ENCODE measurements at regions not wholly inside any gene's neighbourhood (a gene's known extent, or its start where the extent isn't known, plus 50 kb on each side); places are given as distances from the start of the nearest gene placed in this dataset.
"Not testable (repeated sequence)": the region's sequence is repeated elsewhere in the genome, so short reads cannot be mapped to it uniquely, and the experiment has no call there.

GRCh38 chr17:70989280-70989679 is 819.9 kb downstream of the KCNJ2 start:
- no peak for DNase-seq (ENCODE audit: low spot score)

GRCh38 chr17:70994194-70994593 is 824.9 kb downstream of the KCNJ2 start:
- no peak for DNase-seq (ENCODE audit: low spot score)

DNA sequence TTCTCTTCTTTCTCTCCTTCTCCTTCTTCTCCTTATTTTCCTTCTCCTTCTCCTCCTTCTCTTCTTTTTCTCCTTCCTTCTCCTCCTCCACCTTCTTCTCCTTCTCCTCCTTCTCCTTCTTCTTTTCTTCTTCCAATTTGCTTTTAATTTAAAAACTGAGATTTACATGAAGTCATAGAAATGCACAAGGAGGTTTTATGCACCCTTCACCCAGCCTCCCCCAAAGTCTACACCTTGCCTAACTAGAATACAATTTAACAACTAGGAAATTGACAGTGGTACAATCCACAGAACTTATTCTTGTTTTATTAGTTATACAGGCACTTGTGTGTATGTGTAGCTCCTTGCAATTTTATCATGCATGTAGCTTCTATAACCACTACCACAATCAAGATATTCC is 826.7 kb downstream of the KCNJ2 start:
- DNase-seq (ENCODE audit: low spot score), result no peak

GRCh38 chr17:71003736-71004135 is 834.4 kb downstream of the KCNJ2 start:
- DNase-seq (ENCODE audit: low spot score), result no peak

- DNase-seq (ENCODE audit: low spot score), result no peak
Observed at GRCh38 chr17:71004413-71004812, 835.1 kb downstream of the KCNJ2 start.

- no peak for DNase-seq (ENCODE audit: low spot score)
Observed at GRCh38 chr17:71011391-71011790, 842.1 kb downstream of the KCNJ2 start.

DNA sequence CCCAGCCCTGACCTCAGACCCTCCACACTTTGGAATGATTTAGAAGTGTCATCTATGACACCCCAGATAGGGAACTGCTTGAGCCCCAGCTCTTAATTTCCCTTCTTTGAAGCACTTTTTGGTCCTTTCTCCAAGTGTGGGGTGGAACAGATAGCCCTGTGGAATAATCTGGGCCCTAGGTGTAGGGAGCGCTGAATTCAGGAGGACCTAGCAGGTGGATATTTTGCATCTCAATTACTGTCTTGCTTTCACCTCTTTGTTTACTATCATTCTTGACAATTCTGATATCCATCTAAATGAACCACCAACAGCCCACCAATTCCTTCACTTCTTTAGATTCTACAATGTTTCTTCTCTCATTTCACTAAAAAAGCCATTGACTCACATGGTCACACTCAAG is 850.4 kb downstream of the KCNJ2 start:
- DNase-seq (ENCODE audit: low spot score), result no peak

GRCh38 chr17:71022758-71023157 is 853.4 kb downstream of the KCNJ2 start:
- DNase-seq (ENCODE audit: low spot score), result no peak

- no peak for DNase-seq (ENCODE audit: low spot score)
Observed at GRCh38 chr17:71023249-71024030, 854.1 kb downstream of the KCNJ2 start.

GRCh38 chr17:71024172-71024571 is 854.8 kb downstream of the KCNJ2 start:
- DNase-seq (ENCODE audit: low spot score), result no peak

DNA sequence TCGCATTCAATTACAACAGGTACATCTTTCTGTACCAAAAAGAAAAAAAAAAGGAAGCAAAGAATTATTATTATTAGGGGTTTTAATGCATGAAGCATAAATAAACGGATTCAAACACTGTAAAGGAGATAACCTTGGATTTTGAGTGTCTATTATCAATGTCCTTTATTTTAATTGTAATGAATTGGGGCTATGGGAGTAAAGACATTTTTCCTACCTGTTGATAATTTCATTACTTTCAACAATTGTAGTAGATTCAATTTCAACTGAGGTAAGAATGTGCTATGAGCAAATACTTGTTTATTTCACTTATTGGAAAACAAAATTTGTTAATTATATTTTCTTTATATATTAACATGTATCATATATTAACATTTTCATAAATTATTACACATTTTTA is 855.6 kb downstream of the KCNJ2 start:
- no peak for DNase-seq (ENCODE audit: low spot score)

- DNase-seq (ENCODE audit: low spot score), result no peak
Observed at GRCh38 chr17:71029246-71029645, 859.9 kb downstream of the KCNJ2 start.

DNA sequence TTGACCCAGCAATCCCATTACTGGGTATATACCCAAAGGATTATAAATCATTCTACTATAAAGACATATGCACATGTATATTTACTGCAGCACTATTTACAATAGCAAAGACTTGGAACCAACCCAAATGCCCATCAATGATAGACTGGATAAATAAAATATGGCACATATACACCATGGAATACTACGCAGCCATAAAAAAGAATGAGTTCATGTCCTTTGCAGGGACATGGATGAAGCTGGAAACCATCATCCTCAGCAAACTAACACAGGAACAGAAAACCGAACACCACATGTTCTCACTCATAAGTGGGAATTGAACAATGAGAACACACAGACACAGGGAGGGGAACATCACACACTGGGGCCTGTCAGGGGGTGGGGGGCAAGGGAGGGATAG is 862.0 kb downstream of the KCNJ2 start:
- DNase-seq (ENCODE audit: low spot score), result not testable (repeated sequence)

- no peak for DNase-seq (ENCODE audit: low spot score)
Observed at GRCh38 chr17:71032746-71033273, 863.5 kb downstream of the KCNJ2 start.

DNA sequence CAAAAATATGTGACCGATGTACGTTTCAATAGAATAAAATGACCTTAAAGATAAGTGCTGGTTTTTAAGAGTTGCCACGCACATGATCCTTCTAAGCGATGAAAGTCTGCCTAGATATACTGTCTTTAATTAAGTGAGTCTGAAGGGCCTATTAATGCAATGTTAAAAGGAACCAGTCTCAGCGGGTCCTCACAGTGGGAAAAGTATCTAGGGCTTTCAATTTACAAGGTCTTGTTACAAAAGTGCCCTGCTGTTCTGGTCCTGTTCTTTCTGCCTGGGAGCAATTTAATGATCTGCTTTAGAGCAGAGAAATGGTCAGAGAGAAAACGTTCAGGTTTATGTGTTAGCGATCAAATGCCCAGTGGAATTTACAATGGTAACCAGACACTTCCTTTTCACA is 864.0 kb downstream of the KCNJ2 start:
- DNase-seq (ENCODE audit: low spot score), result no peak

DNA sequence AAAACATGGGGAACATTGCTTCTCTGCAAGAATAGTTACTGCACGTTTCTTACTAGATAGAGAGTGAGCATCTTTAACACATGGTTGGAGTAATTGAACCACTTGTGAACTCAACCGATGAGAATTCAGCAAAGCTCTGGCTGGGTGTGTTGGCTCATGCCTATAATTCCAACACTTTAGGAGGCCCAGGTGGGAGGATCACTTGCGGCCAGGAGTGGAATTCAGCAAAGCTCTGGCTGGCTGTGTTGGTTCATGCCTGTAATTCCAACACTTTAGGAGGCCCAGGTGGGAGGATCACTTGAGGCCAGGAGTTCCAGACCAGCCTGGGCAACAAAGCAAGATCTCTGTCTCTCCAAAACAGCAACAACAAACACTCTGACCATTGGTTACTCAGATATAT is 865.9 kb downstream of the KCNJ2 start:
- DNase-seq (ENCODE audit: low spot score), result no peak

DNA sequence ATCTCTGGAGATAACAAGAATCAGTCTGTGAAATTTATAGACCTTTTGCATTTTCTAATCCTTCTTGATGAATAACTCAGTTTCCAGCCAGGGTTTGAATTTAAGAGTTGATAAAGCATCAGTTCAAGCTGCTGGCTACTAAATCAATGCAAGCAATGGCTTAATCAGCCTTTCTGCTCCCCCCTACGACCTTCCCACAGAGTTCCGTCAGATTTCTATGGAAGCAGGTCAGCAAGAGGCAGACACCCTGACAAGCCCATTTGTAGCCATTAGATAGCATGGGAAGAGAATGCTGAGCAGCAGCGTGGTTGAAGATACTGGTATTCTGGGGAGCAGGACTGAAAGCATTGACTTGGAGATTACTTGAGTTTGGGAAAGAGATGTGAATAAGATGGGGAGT is 868.1 kb downstream of the KCNJ2 start:
- DNase-seq (ENCODE audit: low spot score), result no peak

GRCh38 chr17:71039391-71039790 is 870.1 kb downstream of the KCNJ2 start:
- no peak for DNase-seq (ENCODE audit: low spot score)

DNA sequence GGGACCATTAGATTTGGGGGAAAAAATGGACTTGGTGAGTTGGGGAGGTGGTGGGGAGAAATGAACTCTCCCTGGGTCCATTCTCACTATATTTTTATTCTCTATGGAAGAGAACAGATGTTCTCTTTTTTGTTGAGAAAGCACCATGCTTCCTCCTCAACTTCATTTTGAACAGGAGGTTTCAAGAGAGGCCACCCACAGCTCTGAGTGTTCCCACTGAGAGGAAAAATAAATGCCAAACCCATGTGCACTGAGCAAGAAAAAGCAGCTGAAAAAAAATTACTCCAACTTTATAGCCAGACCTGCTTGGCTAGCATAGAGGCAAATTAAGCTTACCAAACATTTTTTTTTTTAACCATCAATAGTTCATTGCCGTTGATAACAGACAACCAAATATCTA is 883.6 kb downstream of the KCNJ2 start:
- DNase-seq (ENCODE audit: low spot score), result no peak

GRCh38 chr17:71055128-71055527 is 885.8 kb downstream of the KCNJ2 start:
- peak; percentile 5 for DNase-seq (ENCODE audit: low spot score)

DNA sequence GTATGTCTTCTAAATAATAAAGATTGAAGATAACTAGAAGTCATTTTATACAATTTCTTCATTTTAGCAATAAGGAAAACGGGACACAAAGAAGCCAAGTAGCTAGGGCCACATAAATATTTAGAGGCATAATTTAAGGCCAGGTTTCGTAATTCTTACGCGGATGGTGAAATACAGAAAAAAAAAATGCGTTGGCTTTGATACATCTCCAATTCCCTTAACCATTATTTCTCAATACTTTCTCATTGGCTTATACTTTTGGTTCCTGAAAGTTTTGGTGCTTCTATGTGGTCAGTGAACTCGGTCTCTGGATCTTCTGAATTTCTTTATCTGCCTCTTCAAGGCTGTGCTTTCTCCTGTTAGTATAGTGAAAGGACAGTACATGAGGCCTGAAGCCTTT is 888.1 kb downstream of the KCNJ2 start:
- no peak for DNase-seq (ENCODE audit: low spot score)

DNA sequence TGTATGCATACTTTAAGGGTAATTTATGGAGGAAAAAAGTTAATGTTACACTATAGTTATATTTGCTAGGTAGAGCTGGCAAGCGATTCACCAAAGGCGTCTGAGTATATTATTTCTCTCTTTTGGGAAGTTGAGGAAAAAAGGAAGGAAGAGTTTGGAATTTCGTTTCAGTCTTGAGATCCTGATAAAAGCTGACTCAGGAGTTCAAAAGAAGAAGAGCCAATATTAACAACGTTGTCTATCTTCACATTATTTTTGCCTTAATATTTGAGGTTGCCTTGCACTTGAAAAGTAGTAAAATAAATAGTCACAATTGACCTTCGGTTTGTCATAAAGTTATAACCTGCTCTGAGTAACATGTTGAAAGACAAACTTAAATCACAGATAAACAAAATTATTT is 888.6 kb downstream of the KCNJ2 start:
- DNase-seq (ENCODE audit: low spot score), result no peak

DNA sequence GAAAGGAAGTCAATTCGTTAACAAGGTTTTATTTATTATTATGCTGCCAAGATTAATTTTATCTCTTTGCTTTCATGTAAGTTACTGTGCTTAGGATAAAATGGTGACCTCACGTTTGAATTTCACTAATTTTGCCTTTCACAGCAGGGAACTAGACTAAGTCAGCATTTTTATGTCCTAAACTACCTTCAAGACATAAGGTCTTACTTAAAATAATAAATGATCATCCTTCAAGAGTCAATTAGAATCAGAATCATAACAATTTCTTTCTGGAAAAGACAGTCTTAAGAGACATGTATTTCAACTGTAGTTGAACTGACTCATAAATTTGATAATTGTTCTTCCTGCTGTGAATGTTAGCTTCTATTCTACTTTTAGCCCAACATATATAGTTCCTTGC is 893.8 kb downstream of the KCNJ2 start:
- DNase-seq (ENCODE audit: low spot score), result no peak

GRCh38 chr17:71063559-71063958 is 894.2 kb downstream of the KCNJ2 start:
- no peak for DNase-seq (ENCODE audit: low spot score)
